Testis (tissue), 2 donors: ENCODE measurements at regions not wholly inside any gene's neighbourhood (a gene's known extent, or its start where the extent isn't known, plus 50 kb on each side); places are given as distances from the start of the nearest gene placed in this dataset.

ENCODE experiments used
- CTCF ChIP-seq, 3 experiments: fragments of 450-650 bp in 2 of 3; fragments of 200-600 bp in 1 of 3; sonication (generic) in 1 of 3; IDR thresholded peaks; one replicate each; pipeline ENCODE4 v1.5.1; 2016 to 2019; ENCODE audit warnings: antibody characterized with exemption in 3 of 3, mild to moderate bottlenecking in 2 of 3, moderate library complexity in 1 of 3
- POLR2A ChIP-seq: fragments of 450-650 bp; IDR thresholded peaks from one replicate; pipeline ENCODE4 v1.6.1; 2017; ENCODE audit warnings: antibody characterized with exemption, mild to moderate bottlenecking, moderate library complexity

GRCh38 chr10:81728692-81729091 lies 146.3 kb upstream of the NRG3 start:
- TF ChIP-seq CTCF (IDR thresholded peaks at IDR 0.05) = no peak
- no peak for TF ChIP-seq POLR2A
